ENCODE measurements at regions not wholly inside any gene's neighbourhood (a gene's known extent, or its start where the extent isn't known, plus 50 kb on each side); places are given as distances from the start of the nearest gene placed in this dataset.

DNA sequence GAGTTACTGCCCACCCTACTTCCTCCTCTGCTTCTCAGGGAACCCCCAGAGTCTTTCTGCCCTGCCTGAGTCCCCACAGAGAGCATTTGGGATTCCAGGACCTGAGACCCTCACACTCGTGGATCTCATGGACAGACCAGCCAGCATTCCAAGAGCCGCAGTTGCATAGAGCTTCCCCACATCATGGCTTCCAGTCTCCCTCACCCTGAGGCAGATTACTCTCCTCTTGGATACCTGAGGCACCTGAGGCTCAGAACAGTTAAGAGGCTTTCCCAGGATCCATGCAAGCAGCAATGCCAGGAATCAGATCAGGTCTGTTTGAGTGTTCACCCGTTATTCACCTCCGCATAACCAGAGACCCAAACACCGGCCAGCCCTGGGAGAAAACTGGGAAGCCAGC lies 102.2 kb downstream of the TRIM29 start:
- no peaks in the 10 kb centered on the region for H3K36me3 ChIP-seq (replicated peaks; ENCODE audit: low read depth, low read length)
- no peaks in the 10 kb centered on the region for H3K79me2 ChIP-seq (ENCODE audit: low read length)
- no peak overlapping the region for H3K4me2 ChIP-seq (ENCODE audit: low read length)
- TF ChIP-seq EZH2phosphoT487 (IDR thresholded peaks at IDR 0.05; ENCODE audit: low read depth) = no peak
- TF ChIP-seq, protein P1, sequence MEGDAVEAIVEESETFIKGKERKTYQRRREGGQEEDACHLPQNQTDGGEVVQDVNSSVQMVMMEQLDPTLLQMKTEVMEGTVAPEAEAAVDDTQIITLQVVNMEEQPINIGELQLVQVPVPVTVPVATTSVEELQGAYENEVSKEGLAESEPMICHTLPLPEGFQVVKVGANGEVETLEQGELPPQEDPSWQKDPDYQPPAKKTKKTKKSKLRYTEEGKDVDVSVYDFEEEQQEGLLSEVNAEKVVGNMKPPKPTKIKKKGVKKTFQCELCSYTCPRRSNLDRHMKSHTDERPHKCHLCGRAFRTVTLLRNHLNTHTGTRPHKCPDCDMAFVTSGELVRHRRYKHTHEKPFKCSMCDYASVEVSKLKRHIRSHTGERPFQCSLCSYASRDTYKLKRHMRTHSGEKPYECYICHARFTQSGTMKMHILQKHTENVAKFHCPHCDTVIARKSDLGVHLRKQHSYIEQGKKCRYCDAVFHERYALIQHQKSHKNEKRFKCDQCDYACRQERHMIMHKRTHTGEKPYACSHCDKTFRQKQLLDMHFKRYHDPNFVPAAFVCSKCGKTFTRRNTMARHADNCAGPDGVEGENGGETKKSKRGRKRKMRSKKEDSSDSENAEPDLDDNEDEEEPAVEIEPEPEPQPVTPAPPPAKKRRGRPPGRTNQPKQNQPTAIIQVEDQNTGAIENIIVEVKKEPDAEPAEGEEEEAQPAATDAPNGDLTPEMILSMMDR (IDR thresholded peaks at IDR 0.05; ENCODE audit: low read depth, low read length) = no peak
- H3K4me3 ChIP-seq (ENCODE audit: low read length) = no peak overlapping the region
- H4K20me1 ChIP-seq (ENCODE audit: insufficient read depth, low read length) = no peaks in the 10 kb centered on the region
- no peak overlapping the region for H2AFZ ChIP-seq (ENCODE audit: low read depth, low read length)
- H3K9me3 ChIP-seq (ENCODE audit: insufficient read depth, low read length) = no peaks in the 10 kb centered on the region
- H3K27me3 ChIP-seq (ENCODE audit: low read depth, low read length) = peaks cover 27% of the 10 kb centered on the region
- H3K9ac ChIP-seq (ENCODE audit: low read length) = no peak overlapping the region
- H3K4me1 ChIP-seq (ENCODE audit: low read length) = no peaks in the 10 kb centered on the region
- H3K27ac ChIP-seq (ENCODE audit: low read length) = no peak overlapping the region

DNA sequence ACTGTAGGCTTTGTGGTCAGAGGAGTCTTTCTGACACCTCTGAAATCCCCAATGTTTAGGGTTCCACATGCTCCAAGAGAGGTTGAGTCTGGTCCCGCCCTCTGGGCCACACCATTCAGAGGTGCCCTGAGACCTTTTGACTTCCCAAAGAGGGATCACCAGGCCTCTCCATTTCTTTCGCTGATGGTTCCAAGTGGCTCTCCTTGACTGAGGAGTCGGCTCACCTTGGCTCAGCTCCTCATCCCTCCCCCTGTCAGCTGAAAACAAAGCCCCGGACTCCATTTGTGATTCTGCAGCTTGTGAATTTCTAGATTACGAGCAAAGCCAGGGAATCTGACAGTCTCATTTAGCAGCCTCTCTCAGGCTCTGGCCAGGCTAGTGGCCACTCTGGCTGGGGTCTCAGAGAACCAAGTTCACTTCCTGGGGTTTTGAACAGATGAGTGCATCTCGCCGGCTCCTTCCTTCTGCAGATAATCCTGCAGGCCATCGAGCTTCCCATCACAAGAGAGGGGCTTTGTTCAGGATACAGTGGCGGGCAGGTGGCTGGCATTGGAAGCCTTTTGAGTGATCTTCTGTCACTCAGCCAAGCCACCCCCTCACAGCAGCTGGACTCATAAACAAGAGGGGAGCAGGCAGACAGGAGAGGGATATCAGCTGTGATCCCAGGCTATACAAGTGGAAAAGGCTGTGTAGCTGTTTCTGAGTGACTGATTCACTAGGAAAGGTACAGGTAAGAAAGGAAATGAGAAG lies 102.9 kb downstream of the TRIM29 start:
- Histone ChIP-seq H3K79me2 (ENCODE audit: low read length) (no peaks in the 10 kb centered on the region), H3K4me2 (ENCODE audit: low read length) (no peak overlapping the region), H3K36me3 (replicated peaks; ENCODE audit: low read depth, low read length) (no peaks in the 10 kb centered on the region), H3K9ac (ENCODE audit: low read length) (no peak overlapping the region), H3K27ac (ENCODE audit: low read length) (no peak overlapping the region), H2AFZ (ENCODE audit: low read depth, low read length) (no peak overlapping the region), H3K9me3 (ENCODE audit: insufficient read depth, low read length) (no peaks in the 10 kb centered on the region), H3K4me3 (ENCODE audit: low read length) (no peak overlapping the region), H3K27me3 (ENCODE audit: low read depth, low read length) (peaks cover 27% of the 10 kb centered on the region), H3K4me1 (ENCODE audit: low read length) (no peaks in the 10 kb centered on the region), H4K20me1 (ENCODE audit: insufficient read depth, low read length) (no peaks in the 10 kb centered on the region)
- TF ChIP-seq, protein P1 (IDR thresholded peaks at IDR 0.05; ENCODE audit: low read depth, low read length) = no peak
- no peak for TF ChIP-seq EZH2phosphoT487 (IDR thresholded peaks at IDR 0.05; ENCODE audit: low read depth)

GRCh38 chr11:120034176-120034875 lies 103.6 kb downstream of the TRIM29 start:
- Histone ChIP-seq H3K36me3 (replicated peaks; ENCODE audit: low read depth, low read length) (no peaks in the 10 kb centered on the region), H2AFZ (ENCODE audit: low read depth, low read length) (no peak overlapping the region), H3K27me3 (ENCODE audit: low read depth, low read length) (peaks cover 27% of the 10 kb centered on the region), H3K9me3 (ENCODE audit: insufficient read depth, low read length) (no peaks in the 10 kb centered on the region), H3K4me3 (ENCODE audit: low read length) (no peak overlapping the region), H3K9ac (ENCODE audit: low read length) (no peak overlapping the region), H4K20me1 (ENCODE audit: insufficient read depth, low read length) (no peaks in the 10 kb centered on the region), H3K27ac (ENCODE audit: low read length) (no peak overlapping the region), H3K4me2 (ENCODE audit: low read length) (no peak overlapping the region), H3K4me1 (ENCODE audit: low read length) (no peaks in the 10 kb centered on the region), H3K79me2 (ENCODE audit: low read length) (no peaks in the 10 kb centered on the region)
- TF ChIP-seq EZH2phosphoT487 (IDR thresholded peaks at IDR 0.05; ENCODE audit: low read depth) = no peak
- TF ChIP-seq, protein P1 (IDR thresholded peaks at IDR 0.05; ENCODE audit: low read depth, low read length) = no peak

DNA sequence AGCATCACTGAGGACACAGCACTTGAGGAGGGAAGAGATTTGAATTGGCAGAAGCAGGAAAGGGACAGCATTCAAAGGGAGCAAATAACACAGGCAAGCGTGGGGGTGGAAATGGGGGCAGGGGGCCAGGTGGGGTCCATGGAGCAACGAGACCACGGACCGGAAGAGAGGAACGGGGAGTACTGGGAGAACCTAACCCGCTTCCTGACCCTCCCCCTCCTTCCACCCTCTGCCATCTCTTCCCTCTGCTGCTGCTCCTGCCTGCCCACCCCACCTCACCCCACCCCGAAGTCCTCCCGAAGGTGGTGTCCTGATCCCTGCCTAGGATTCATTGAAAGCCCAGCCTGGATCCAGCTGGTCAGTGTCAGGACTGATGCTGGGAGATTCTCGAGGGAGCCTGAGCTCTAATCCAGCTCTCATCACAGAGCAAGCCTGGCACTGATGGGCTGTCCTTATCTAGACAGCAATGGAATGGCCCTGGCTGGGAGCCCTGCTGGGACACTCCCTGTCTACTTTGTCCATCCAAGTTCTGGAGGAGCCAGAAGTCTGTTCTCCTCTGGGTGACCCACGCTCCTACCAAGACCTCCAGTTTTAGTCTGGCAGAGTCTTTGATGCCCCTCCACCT lies 105.0 kb downstream of the TRIM29 start:
- Histone ChIP-seq H3K4me3 (ENCODE audit: low read length) (no peak overlapping the region), H3K4me2 (ENCODE audit: low read length) (no peak overlapping the region), H3K79me2 (ENCODE audit: low read length) (no peaks in the 10 kb centered on the region), H3K9ac (ENCODE audit: low read length) (no peak overlapping the region), H3K27ac (ENCODE audit: low read length) (no peak overlapping the region), H3K36me3 (replicated peaks; ENCODE audit: low read depth, low read length) (no peaks in the 10 kb centered on the region), H4K20me1 (ENCODE audit: insufficient read depth, low read length) (no peaks in the 10 kb centered on the region), H2AFZ (ENCODE audit: low read depth, low read length) (no peak overlapping the region), H3K4me1 (ENCODE audit: low read length) (no peaks in the 10 kb centered on the region), H3K9me3 (ENCODE audit: insufficient read depth, low read length) (no peaks in the 10 kb centered on the region), H3K27me3 (ENCODE audit: low read depth, low read length) (peaks cover 27% of the 10 kb centered on the region)
- TF ChIP-seq EZH2phosphoT487 (IDR thresholded peaks at IDR 0.05; ENCODE audit: low read depth) = no peak
- TF ChIP-seq, protein P1 (IDR thresholded peaks at IDR 0.05; ENCODE audit: low read depth, low read length) = no peak
